Thyroid gland (tissue), 4 donors: ENCODE measurements at regions not wholly inside any gene's neighbourhood (a gene's known extent, or its start where the extent isn't known, plus 50 kb on each side); places are given as distances from the start of the nearest gene placed in this dataset.

Experiments used
- CTCF ChIP-seq, 6 experiments: fragments of 200-600 bp in 3 of 6; fragments of 450-650 bp in 3 of 6; sonication (generic) in 3 of 6; IDR thresholded peaks; one replicate each; pipeline ENCODE4 v1.5.1; 2016 to 2019; ENCODE audit warnings: antibody characterized with exemption in 6 of 6, mild to moderate bottlenecking in 2 of 6, inconsistent platforms in 1 of 6, moderate library complexity in 1 of 6
- POLR2A ChIP-seq, 2 donors: fragments of 450-650 bp; IDR thresholded peaks; one replicate each; pipeline ENCODE4 v1.6.1; 2017; ENCODE audit warnings: antibody characterized with exemption in 2 of 2, mild to moderate bottlenecking in 2 of 2, moderate library complexity in 1 of 2

- TF ChIP-seq CTCF (IDR thresholded peaks at IDR 0.05): no peak
- no peak for TF ChIP-seq POLR2A (IDR thresholded peaks at IDR 0.05)
Measured at GRCh38 chr10:50990568-50991455, 83.5 kb upstream of the PRKG1 start.
